ENCODE measurements at regions not wholly inside any gene's neighbourhood (a gene's known extent, or its start where the extent isn't known, plus 50 kb on each side); places are given as distances from the start of the nearest gene placed in this dataset.

DNA sequence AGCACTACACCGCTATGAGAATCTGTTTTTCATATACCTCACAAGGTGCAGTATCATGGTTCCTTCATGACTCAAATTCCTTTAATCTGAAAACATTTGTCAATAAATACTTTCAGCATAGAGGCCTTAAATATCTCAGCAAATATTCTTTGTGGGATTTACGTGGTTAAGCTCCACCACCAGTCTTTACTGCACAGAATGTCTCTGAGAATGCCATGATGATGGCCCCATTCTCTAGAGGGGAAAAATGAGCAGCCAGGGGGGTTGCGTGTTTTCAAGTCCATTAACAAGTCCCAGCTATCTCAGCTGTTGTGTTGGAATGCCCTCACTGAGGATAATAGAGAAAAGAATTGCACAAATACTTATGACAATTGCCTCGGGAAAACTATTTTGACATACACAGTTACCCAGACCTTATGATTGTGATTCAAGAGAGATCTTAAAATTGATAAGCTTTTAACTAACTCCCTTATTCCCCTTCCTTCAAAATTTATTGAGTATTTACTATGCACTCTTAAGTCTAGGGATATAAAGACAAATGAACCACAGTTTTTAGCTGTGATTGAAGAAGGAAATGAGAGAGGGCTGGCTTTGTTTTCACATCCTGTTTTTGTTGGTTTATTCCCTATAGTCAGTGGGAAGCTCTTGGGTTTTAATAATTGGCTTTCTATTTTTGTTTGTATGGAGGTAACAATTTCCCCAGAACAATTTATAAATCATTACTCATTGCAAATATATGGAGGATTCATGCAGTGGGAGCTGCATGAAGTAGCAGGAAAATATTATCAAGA lies 176.5 kb upstream of the VWC2 start:
- ATAC-seq (no peak), DNase-seq (ENCODE audit: low spot score) (no peak)
- H3K27ac Mint-ChIP-seq, result no peak overlapping the region
- H3K4me1 Mint-ChIP-seq, result peaks cover 16% of the 10 kb centered on the region
- H3K27me3 Mint-ChIP-seq (ENCODE audit: low read depth), result no peaks in the 10 kb centered on the region
- POLR2A ChIA-PET, result no interaction called here
- CTCF ChIA-PET, result no interaction called here
- TF ChIP-seq, protein P1, sequence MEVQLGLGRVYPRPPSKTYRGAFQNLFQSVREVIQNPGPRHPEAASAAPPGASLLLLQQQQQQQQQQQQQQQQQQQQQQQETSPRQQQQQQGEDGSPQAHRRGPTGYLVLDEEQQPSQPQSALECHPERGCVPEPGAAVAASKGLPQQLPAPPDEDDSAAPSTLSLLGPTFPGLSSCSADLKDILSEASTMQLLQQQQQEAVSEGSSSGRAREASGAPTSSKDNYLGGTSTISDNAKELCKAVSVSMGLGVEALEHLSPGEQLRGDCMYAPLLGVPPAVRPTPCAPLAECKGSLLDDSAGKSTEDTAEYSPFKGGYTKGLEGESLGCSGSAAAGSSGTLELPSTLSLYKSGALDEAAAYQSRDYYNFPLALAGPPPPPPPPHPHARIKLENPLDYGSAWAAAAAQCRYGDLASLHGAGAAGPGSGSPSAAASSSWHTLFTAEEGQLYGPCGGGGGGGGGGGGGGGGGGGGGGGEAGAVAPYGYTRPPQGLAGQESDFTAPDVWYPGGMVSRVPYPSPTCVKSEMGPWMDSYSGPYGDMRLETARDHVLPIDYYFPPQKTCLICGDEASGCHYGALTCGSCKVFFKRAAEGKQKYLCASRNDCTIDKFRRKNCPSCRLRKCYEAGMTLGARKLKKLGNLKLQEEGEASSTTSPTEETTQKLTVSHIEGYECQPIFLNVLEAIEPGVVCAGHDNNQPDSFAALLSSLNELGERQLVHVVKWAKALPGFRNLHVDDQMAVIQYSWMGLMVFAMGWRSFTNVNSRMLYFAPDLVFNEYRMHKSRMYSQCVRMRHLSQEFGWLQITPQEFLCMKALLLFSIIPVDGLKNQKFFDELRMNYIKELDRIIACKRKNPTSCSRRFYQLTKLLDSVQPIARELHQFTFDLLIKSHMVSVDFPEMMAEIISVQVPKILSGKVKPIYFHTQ (CRISPR knock-in tag; IDR thresholded peaks at IDR 0.05), result no peak
- TF ChIP-seq NFE2L1 (CRISPR knock-in tag; IDR thresholded peaks at IDR 0.05), result no peak
- TF ChIP-seq, protein P2, sequence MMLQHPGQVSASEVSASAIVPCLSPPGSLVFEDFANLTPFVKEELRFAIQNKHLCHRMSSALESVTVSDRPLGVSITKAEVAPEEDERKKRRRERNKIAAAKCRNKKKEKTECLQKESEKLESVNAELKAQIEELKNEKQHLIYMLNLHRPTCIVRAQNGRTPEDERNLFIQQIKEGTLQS (CRISPR knock-in tag; conservative IDR thresholded peaks at IDR 0.05), result no peak
- no peak for TF ChIP-seq PRRX2 (CRISPR knock-in tag; IDR thresholded peaks at IDR 0.05)
- no peak for TF ChIP-seq GABPB1 (CRISPR knock-in tag; IDR thresholded peaks at IDR 0.05)
- TF ChIP-seq CREM (CRISPR knock-in tag; IDR thresholded peaks at IDR 0.05), result no peak
- TF ChIP-seq, protein P3, sequence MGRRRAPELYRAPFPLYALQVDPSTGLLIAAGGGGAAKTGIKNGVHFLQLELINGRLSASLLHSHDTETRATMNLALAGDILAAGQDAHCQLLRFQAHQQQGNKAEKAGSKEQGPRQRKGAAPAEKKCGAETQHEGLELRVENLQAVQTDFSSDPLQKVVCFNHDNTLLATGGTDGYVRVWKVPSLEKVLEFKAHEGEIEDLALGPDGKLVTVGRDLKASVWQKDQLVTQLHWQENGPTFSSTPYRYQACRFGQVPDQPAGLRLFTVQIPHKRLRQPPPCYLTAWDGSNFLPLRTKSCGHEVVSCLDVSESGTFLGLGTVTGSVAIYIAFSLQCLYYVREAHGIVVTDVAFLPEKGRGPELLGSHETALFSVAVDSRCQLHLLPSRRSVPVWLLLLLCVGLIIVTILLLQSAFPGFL (CRISPR knock-in tag; IDR thresholded peaks at IDR 0.05; ENCODE audit: borderline replicate concordance), result no peak
- TF ChIP-seq ATF1 (CRISPR knock-in tag; IDR thresholded peaks at IDR 0.05), result no peak
- no peak for TF ChIP-seq JAZF1 (CRISPR knock-in tag; IDR thresholded peaks at IDR 0.05)
- TF ChIP-seq ZNF138 (CRISPR knock-in tag; conservative IDR thresholded peaks at IDR 0.05), result no peak
- no peak for TF ChIP-seq ZNF416 (CRISPR knock-in tag; IDR thresholded peaks at IDR 0.05)
- TF ChIP-seq ZNF232 (CRISPR knock-in tag; IDR thresholded peaks at IDR 0.05), result no peak
- TF ChIP-seq, protein P4, sequence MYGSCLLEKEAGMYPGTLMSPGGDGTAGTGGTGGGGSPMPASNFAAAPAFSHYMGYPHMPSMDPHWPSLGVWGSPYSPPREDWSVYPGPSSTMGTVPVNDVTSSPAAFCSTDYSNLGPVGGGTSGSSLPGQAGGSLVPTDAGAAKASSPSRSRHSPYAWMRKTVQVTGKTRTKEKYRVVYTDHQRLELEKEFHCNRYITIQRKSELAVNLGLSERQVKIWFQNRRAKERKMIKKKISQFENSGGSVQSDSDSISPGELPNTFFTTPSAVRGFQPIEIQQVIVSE (CRISPR knock-in tag; IDR thresholded peaks at IDR 0.05; ENCODE audit: borderline replicate concordance), result no peak
- no peak for TF ChIP-seq SMAD4 (CRISPR knock-in tag; IDR thresholded peaks at IDR 0.05)
- no peak for TF ChIP-seq TCF7 (CRISPR knock-in tag; IDR thresholded peaks at IDR 0.05; ENCODE audit: low read depth)
- no peak for TF ChIP-seq TEAD4 (CRISPR knock-in tag; IDR thresholded peaks at IDR 0.05)
- no peak overlapping the region for H3K4me3 Mint-ChIP-seq
- H3K36me3 Mint-ChIP-seq, result no peaks in the 10 kb centered on the region
- H3K9me3 Mint-ChIP-seq, result peaks cover 3% of the 10 kb centered on the region; the same call in 1 of the 2 replicates

DNA sequence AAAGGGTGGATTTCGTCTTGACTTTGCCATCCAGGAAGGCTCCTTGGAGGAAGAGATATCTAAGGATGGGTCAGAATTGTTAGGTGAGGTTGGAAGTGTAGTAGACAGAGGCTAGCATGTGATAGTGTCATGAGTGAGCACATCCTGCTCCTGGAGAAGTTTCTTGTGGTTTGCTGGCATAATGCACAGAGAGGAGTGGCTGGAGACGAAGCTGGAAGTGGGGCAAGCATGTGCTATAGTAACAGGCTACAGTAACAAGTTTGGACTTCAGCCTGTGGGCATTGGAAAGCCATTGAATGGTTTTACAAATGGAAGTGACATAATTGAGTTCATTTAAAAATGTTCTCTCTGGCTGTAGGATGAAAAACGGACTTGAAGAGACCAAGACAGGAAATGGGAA lies 175.6 kb upstream of the VWC2 start:
- ChIA-PET CTCF (no interaction called here), POLR2A (no interaction called here)
- Mint-ChIP-seq H3K36me3 (no peaks in the 10 kb centered on the region), H3K4me3 (no peak overlapping the region), H3K27ac (no peak overlapping the region), H3K4me1 (peaks cover 16% of the 10 kb centered on the region), H3K9me3 (peaks cover 3% of the 10 kb centered on the region; the same call in 1 of the 2 replicates), H3K27me3 (ENCODE audit: low read depth) (no peaks in the 10 kb centered on the region)
- DNase-seq (ENCODE audit: low spot score), result no peak
- no peak for ATAC-seq
- TF ChIP-seq ZNF263 (CRISPR knock-in tag; IDR thresholded peaks at IDR 0.05; ENCODE audit: low read depth), result no peak
- TF ChIP-seq MXD4 (CRISPR knock-in tag; IDR thresholded peaks at IDR 0.05; ENCODE audit: borderline replicate concordance), result no peak
- TF ChIP-seq, protein P5, sequence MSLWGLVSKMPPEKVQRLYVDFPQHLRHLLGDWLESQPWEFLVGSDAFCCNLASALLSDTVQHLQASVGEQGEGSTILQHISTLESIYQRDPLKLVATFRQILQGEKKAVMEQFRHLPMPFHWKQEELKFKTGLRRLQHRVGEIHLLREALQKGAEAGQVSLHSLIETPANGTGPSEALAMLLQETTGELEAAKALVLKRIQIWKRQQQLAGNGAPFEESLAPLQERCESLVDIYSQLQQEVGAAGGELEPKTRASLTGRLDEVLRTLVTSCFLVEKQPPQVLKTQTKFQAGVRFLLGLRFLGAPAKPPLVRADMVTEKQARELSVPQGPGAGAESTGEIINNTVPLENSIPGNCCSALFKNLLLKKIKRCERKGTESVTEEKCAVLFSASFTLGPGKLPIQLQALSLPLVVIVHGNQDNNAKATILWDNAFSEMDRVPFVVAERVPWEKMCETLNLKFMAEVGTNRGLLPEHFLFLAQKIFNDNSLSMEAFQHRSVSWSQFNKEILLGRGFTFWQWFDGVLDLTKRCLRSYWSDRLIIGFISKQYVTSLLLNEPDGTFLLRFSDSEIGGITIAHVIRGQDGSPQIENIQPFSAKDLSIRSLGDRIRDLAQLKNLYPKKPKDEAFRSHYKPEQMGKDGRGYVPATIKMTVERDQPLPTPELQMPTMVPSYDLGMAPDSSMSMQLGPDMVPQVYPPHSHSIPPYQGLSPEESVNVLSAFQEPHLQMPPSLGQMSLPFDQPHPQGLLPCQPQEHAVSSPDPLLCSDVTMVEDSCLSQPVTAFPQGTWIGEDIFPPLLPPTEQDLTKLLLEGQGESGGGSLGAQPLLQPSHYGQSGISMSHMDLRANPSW (CRISPR knock-in tag; conservative IDR thresholded peaks at IDR 0.05; ENCODE audit: low read depth), result no peak
- TF ChIP-seq, protein P6, sequence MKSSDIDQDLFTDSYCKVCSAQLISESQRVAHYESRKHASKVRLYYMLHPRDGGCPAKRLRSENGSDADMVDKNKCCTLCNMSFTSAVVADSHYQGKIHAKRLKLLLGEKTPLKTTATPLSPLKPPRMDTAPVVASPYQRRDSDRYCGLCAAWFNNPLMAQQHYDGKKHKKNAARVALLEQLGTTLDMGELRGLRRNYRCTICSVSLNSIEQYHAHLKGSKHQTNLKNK (CRISPR knock-in tag; IDR thresholded peaks at IDR 0.05), result no peak
- TF ChIP-seq, protein P7, sequence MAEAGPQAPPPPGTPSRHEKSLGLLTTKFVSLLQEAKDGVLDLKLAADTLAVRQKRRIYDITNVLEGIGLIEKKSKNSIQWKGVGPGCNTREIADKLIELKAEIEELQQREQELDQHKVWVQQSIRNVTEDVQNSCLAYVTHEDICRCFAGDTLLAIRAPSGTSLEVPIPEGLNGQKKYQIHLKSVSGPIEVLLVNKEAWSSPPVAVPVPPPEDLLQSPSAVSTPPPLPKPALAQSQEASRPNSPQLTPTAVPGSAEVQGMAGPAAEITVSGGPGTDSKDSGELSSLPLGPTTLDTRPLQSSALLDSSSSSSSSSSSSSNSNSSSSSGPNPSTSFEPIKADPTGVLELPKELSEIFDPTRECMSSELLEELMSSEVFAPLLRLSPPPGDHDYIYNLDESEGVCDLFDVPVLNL (CRISPR knock-in tag; IDR thresholded peaks at IDR 0.05; ENCODE audit: borderline replicate concordance, low read depth), result no peak
- TF ChIP-seq RORB (CRISPR knock-in tag; IDR thresholded peaks at IDR 0.05), result no peak
- TF ChIP-seq HMGA2 (CRISPR knock-in tag; IDR thresholded peaks at IDR 0.05), result no peak
- no peak for TF ChIP-seq GTF2I (CRISPR knock-in tag; conservative IDR thresholded peaks at IDR 0.05)
- TF ChIP-seq, protein P8, sequence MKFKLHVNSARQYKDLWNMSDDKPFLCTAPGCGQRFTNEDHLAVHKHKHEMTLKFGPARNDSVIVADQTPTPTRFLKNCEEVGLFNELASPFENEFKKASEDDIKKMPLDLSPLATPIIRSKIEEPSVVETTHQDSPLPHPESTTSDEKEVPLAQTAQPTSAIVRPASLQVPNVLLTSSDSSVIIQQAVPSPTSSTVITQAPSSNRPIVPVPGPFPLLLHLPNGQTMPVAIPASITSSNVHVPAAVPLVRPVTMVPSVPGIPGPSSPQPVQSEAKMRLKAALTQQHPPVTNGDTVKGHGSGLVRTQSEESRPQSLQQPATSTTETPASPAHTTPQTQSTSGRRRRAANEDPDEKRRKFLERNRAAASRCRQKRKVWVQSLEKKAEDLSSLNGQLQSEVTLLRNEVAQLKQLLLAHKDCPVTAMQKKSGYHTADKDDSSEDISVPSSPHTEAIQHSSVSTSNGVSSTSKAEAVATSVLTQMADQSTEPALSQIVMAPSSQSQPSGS (CRISPR knock-in tag; IDR thresholded peaks at IDR 0.05; ENCODE audit: borderline replicate concordance, low read depth), result no peak
- no peak for TF ChIP-seq TCF7 (CRISPR knock-in tag; IDR thresholded peaks at IDR 0.05; ENCODE audit: low read depth)
- no peak for TF ChIP-seq ZNF423 (CRISPR knock-in tag; IDR thresholded peaks at IDR 0.05)
